OCI-LY7 (cell line): ENCODE measurements at regions not wholly inside any gene's neighbourhood (a gene's known extent, or its start where the extent isn't known, plus 50 kb on each side); places are given as distances from the start of the nearest gene placed in this dataset.

Experiments used
- BruUV-seq: library from RNA; stranded (reverse); fragments of 400-500 nt; replicated peaks from 2 replicates; lab custom pipeline; 2021; lab: Mats Ljungman, UMichigan
- CTCF ChIA-PET: fragments of 300-600 bp; sonication (Branson Sonifier 250); formaldehyde crosslinking; loops from one replicate; lab custom pipeline; 2022; ENCODE audit warnings: antibody characterized with exemption; ENCODE audit not compliant: unreplicated experiment; lab: Charles Lee
- POLR2A ChIA-PET: fragments of 300-600 bp; sonication (Branson Sonifier 250); formaldehyde crosslinking; loops from one replicate; lab custom pipeline; 2022; ENCODE audit warnings: antibody characterized with exemption; lab: Charles Lee
- DNase-seq: peaks from one replicate; pipeline ENCODE4 v3.0.0-alpha.2; 2015; ENCODE audit warnings: low spot score
- H2AFZ ChIP-seq: fragments of 200-600 bp; sonication (generic), shearing (Covaris generic); 2 replicates; pipeline ENCODE4 v1.6.1; 2014; ENCODE audit warnings: mild to moderate bottlenecking, antibody characterized with exemption, low read length, moderate library complexity
- H3K27ac ChIP-seq: fragments of 200-600 bp; sonication (generic); 2 replicates; pipeline ENCODE4 v1.5.1; 2014; ENCODE audit warnings: mixed run types, low read depth, mild to moderate bottlenecking, moderate library complexity, low read length, inconsistent platforms; ENCODE audit not compliant: poor library complexity, severe bottlenecking
- H3K36me3 ChIP-seq: fragments of 200-600 bp; sonication (generic); 2 replicates; pipeline ENCODE4 v1.6.1; 2014; ENCODE audit warnings: mild to moderate bottlenecking, antibody characterized with exemption, low read length, moderate library complexity, mixed read lengths; ENCODE audit not compliant: insufficient read depth
- H3K4me1 ChIP-seq: fragments of 200-600 bp; sonication (generic); 2 replicates; pipeline ENCODE4 v1.5.1; 2014; ENCODE audit warnings: mild to moderate bottlenecking, low read length; ENCODE audit not compliant: insufficient read depth, poor library complexity, severe bottlenecking
- H3K4me2 ChIP-seq: fragments of 200-600 bp; sonication (generic); 2 replicates; pipeline ENCODE4 v1.6.1; 2014; ENCODE audit warnings: mild to moderate bottlenecking, low read length
- H3K4me3 ChIP-seq: fragments of 200-600 bp; sonication (generic); 2 replicates; pipeline ENCODE4 v1.5.1; 2014; ENCODE audit warnings: mild to moderate bottlenecking, low read depth, low read length; ENCODE audit not compliant: poor library complexity, severe bottlenecking
- H3K79me2 ChIP-seq: fragments of 200-600 bp; sonication (generic); 2 replicates; pipeline ENCODE4 v1.6.1; 2016; ENCODE audit warnings: low read depth, mild to moderate bottlenecking, low read length, moderate library complexity, mixed read lengths; ENCODE audit not compliant: insufficient read depth
- H3K9me2 ChIP-seq: fragments of 200-600 bp; sonication (generic); 2 replicates; pipeline ENCODE4 v1.6.1; 2016; ENCODE audit warnings: mild to moderate bottlenecking, low read length, mixed read lengths; ENCODE audit not compliant: insufficient read depth
- H3K9me3 ChIP-seq: fragments of 200-600 bp; sonication (generic); 2 replicates; pipeline ENCODE4 v1.6.1; 2014; ENCODE audit warnings: mild to moderate bottlenecking, mixed run types, low read length, mixed read lengths
- H4K20me1 ChIP-seq: fragments of 200-600 bp; sonication (generic); 2 replicates; pipeline ENCODE4 v1.6.1; 2014; ENCODE audit warnings: mild to moderate bottlenecking, antibody characterized with exemption, low read length, moderate library complexity, mixed read lengths; ENCODE audit not compliant: insufficient read depth
- EZH2phosphoT487 ChIP-seq: fragments of 200-600 bp; sonication (generic); IDR thresholded peaks from 2 replicates; pipeline ENCODE4 v1.6.1; 2018; ENCODE audit warnings: low read depth, borderline replicate concordance, mild to moderate bottlenecking, mixed run types, antibody characterized with exemption, low read length, moderate library complexity, mixed read lengths
- intact Hi-C: fragments of 100-400 bp; cut with micrococcal nuclease; formaldehyde crosslinking; loops from one replicate; pipeline ENCODE4 v1.10.0; 2022; ENCODE audit not compliant: unreplicated experiment
- TF ChIP-seq, protein P1 (sequence below): fragments of 200-600 bp; sonication (generic); conservative IDR thresholded peaks from 2 replicates; pipeline ENCODE4 v1.5.1; 2014; ENCODE audit warnings: mild to moderate bottlenecking, antibody characterized with exemption, low read length, moderate library complexity, mixed read lengths

DNA sequence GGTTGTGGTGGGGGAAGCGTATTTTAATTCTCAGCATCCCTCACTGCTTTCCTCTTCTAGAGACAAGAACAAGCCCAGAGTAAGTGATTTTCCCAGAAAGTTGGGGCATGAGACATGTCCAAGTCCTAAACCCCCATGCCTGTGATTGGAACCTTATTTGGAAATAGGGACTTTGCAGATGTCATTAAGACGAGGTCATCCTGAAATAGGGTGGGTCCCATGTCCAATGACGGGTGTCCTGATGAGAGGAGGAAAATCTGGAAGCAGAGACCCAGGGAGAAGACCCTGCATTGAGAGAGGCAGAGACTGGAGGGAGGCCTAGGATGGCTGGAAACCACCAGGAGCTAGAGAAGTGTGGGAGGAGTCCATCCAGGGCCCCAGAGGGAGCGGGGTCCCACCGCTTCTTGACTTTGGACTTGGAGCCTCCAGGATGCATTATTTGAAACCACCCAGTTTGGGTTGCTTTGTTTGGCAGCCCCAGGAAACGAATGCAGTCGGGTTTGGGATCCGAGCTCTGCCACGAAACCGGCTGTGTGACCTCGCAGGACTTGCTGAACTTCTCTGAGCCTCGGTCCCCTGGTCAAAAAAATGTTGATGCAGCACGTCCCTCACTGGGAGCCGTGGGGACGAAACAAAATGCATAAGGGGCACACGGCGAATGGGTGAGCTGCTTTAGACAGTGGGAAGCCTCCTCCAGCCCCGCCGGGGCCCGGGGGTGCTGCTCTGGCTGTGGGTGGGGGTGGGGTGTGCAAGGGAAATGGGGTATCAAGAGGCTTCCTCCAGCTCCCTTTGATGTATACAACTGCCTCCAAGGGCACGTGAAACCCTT, 113.9 kb downstream of the CPZ start:
- Histone ChIP-seq H3K9me2 (no peaks in the 10 kb centered on the region), H3K4me3 (no peak overlapping the region), H3K36me3 (no peaks in the 10 kb centered on the region), H3K4me1 (no peaks in the 10 kb centered on the region), H3K79me2 (no peaks in the 10 kb centered on the region), H2AFZ (no peak overlapping the region), H3K27ac (no peak overlapping the region), H3K9me3 (no peaks in the 10 kb centered on the region), H3K4me2 (no peak overlapping the region), H4K20me1 (no peaks in the 10 kb centered on the region)
- TF ChIP-seq, protein P1, sequence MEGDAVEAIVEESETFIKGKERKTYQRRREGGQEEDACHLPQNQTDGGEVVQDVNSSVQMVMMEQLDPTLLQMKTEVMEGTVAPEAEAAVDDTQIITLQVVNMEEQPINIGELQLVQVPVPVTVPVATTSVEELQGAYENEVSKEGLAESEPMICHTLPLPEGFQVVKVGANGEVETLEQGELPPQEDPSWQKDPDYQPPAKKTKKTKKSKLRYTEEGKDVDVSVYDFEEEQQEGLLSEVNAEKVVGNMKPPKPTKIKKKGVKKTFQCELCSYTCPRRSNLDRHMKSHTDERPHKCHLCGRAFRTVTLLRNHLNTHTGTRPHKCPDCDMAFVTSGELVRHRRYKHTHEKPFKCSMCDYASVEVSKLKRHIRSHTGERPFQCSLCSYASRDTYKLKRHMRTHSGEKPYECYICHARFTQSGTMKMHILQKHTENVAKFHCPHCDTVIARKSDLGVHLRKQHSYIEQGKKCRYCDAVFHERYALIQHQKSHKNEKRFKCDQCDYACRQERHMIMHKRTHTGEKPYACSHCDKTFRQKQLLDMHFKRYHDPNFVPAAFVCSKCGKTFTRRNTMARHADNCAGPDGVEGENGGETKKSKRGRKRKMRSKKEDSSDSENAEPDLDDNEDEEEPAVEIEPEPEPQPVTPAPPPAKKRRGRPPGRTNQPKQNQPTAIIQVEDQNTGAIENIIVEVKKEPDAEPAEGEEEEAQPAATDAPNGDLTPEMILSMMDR: no peak
- TF ChIP-seq EZH2phosphoT487: no peak
- POLR2A ChIA-PET: no interaction called here
- no TSS peak for BruUV-seq
- intact Hi-C loops: no loop called here
- CTCF ChIA-PET: no interaction called here
- no peak for DNase-seq

DNA sequence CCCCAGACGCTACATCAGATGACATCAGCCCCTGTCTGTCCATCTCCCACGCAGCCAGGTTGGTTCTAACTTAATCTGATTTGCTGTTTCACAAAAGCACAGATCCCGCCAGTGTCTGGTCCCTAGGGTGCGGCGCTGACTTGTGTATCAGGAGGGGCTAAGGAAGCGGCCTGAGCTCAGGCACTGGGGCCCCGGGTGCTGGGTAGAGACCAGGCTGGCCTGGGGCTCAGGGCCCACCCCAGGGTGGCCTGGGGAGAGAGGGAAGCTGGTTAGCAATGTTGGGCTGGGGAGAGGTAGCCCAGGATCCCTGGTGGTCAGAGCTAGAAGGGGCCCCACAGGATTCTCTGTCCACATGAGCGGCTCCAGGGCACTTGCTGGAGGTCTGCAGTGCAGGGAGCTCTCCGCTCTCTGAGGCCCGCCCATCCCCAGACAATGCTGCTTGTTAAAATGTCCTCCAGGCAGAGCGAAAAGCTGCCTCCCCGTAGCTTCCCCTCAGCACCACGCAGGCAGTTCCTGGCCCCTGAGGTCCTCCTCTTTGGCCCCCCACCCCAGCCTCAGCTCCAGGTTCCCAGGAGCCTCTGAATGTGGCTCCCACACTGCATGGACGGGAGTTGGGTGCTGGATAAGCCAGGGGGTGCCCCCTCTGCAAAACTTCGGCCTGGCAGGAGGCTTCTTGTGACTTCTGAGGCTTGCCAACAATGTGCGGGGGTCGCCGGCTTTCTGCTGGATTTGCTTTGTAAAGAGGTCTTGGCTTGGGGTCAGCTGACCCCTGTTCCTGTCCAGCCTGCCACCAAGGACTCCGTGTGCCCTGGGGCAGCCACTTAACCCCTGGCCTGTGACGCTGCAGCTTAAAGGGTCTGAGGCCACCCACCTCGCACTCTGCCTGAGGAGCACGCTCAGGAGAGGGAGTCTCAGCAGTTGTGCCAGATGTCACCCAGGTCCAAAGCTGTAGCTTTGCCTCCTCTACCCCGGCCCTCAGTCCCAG, 112.9 kb downstream of the CPZ start:
- CTCF ChIA-PET: no interaction called here
- BruUV-seq: no TSS peak
- no peak for DNase-seq

More for the DNA sequence above, 112.9 kb downstream of the CPZ start:
- H3K9me3 ChIP-seq: no peaks in the 10 kb centered on the region
- no peaks in the 10 kb centered on the region for H4K20me1 ChIP-seq
- no peaks in the 10 kb centered on the region for H3K4me1 ChIP-seq
- H3K9me2 ChIP-seq: no peaks in the 10 kb centered on the region
- H3K36me3 ChIP-seq: no peaks in the 10 kb centered on the region
- H3K79me2 ChIP-seq: no peaks in the 10 kb centered on the region
- TF ChIP-seq EZH2phosphoT487: no peak
- TF ChIP-seq, protein P1: no peak
- H3K4me2 ChIP-seq: no peak overlapping the region
- H2AFZ ChIP-seq: no peak overlapping the region
- H3K27ac ChIP-seq: no peak overlapping the region
- POLR2A ChIA-PET: no interaction called here
- intact Hi-C loops: no loop called here
- no peak overlapping the region for H3K4me3 ChIP-seq
